ENCODE measurements at regions not wholly inside any gene's neighbourhood (a gene's known extent, or its start where the extent isn't known, plus 50 kb on each side); places are given as distances from the start of the nearest gene placed in this dataset.
"Not testable (repeated sequence)": the region's sequence is repeated elsewhere in the genome, so short reads cannot be mapped to it uniquely, and the experiment has no call there.

- not testable (repeated sequence) for DNase-seq
Measured at GRCh38 chr1:60913708-60914107, 168.7 kb upstream of the NFIA start.

GRCh38 chr1:60913039-60913438 is 169.3 kb upstream of the NFIA start:
- no peak for DNase-seq

GRCh38 chr1:60911966-60912697 is 170.2 kb upstream of the NFIA start:
- no peak for DNase-seq

- no peak for DNase-seq
Measured at GRCh38 chr1:60908159-60908558, 174.2 kb upstream of the NFIA start.

GRCh38 chr1:60906526-60906925 is 175.8 kb upstream of the NFIA start:
- DNase-seq: no peak

GRCh38 chr1:60906039-60906438 is 176.3 kb upstream of the NFIA start:
- no peak for DNase-seq

GRCh38 chr1:60904099-60904851 is 178.1 kb upstream of the NFIA start:
- no peak for DNase-seq

GRCh38 chr1:60903591-60903990 is 178.8 kb upstream of the NFIA start:
- no peak for DNase-seq

GRCh38 chr1:60899464-60899863 is 182.9 kb upstream of the NFIA start:
- no peak for DNase-seq

- DNase-seq: no peak
Measured at GRCh38 chr1:60898987-60899386, 183.4 kb upstream of the NFIA start.

GRCh38 chr1:60898413-60898812 is 183.9 kb upstream of the NFIA start:
- DNase-seq: no peak

- no peak for DNase-seq
Measured at GRCh38 chr1:60896701-60897363, 185.5 kb upstream of the NFIA start.

- DNase-seq: no peak
Measured at GRCh38 chr1:60895701-60896100, 186.7 kb upstream of the NFIA start.

- DNase-seq: no peak
Measured at GRCh38 chr1:60895252-60895651, 187.1 kb upstream of the NFIA start.

- DNase-seq: no peak
Measured at GRCh38 chr1:60894741-60895140, 187.6 kb upstream of the NFIA start.

GRCh38 chr1:60894130-60894529 is 188.2 kb upstream of the NFIA start:
- no peak for DNase-seq

GRCh38 chr1:60893136-60893930 is 189.0 kb upstream of the NFIA start:
- no peak for DNase-seq

- no peak for DNase-seq
Measured at GRCh38 chr1:60891765-60892164, 190.6 kb upstream of the NFIA start.

GRCh38 chr1:60891281-60891680 is 191.1 kb upstream of the NFIA start:
- no peak for DNase-seq

- no peak for DNase-seq
Measured at GRCh38 chr1:60890664-60891063, 191.7 kb upstream of the NFIA start.

- no peak for DNase-seq
Measured at GRCh38 chr1:60889709-60890108, 192.7 kb upstream of the NFIA start.

- DNase-seq: no peak
Measured at GRCh38 chr1:60888126-60888525, 194.2 kb upstream of the NFIA start.

GRCh38 chr1:60886793-60887331 is 195.5 kb upstream of the NFIA start:
- no peak for DNase-seq
